ENCODE measurements at regions not wholly inside any gene's neighbourhood (a gene's known extent, or its start where the extent isn't known, plus 50 kb on each side); places are given as distances from the start of the nearest gene placed in this dataset.

DNA sequence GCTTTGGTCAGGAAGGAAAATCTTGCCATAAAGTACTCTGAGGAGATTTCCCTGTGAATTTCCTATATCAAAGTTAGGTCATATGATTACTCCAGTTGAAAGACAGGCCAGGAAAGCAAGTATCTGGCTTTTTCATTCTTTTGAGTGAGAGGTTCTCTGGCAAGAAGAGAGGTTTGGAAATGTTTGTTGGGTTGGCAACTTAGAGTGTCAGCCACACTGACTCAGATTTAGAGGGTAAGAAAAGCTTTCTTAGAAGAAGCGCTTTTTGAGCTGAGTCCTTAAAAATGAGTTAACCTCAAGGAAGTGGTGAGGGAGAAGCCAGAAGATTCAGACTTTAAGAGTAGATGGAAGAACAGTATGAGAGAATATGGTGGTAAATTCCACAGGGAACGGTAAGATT, 86.1 kb upstream of the BDNF start:
- TF ChIP-seq, protein P1, sequence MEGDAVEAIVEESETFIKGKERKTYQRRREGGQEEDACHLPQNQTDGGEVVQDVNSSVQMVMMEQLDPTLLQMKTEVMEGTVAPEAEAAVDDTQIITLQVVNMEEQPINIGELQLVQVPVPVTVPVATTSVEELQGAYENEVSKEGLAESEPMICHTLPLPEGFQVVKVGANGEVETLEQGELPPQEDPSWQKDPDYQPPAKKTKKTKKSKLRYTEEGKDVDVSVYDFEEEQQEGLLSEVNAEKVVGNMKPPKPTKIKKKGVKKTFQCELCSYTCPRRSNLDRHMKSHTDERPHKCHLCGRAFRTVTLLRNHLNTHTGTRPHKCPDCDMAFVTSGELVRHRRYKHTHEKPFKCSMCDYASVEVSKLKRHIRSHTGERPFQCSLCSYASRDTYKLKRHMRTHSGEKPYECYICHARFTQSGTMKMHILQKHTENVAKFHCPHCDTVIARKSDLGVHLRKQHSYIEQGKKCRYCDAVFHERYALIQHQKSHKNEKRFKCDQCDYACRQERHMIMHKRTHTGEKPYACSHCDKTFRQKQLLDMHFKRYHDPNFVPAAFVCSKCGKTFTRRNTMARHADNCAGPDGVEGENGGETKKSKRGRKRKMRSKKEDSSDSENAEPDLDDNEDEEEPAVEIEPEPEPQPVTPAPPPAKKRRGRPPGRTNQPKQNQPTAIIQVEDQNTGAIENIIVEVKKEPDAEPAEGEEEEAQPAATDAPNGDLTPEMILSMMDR (IDR thresholded peaks at IDR 0.05; ENCODE audit: low read depth, low read length, poor library complexity, severe bottlenecking) = no peak
- no peak for TF ChIP-seq EZH2phosphoT487 (IDR thresholded peaks at IDR 0.05; ENCODE audit: borderline replicate concordance, low read length)

Measured in DOHH2 (cell line).